HG02642 (cell line): ENCODE measurements at regions not wholly inside any gene's neighbourhood (a gene's known extent, or its start where the extent isn't known, plus 50 kb on each side); places are given as distances from the start of the nearest gene placed in this dataset.
"Not testable (repeated sequence)": the region's sequence is repeated elsewhere in the genome, so short reads cannot be mapped to it uniquely, and the experiment has no call there.

Experiments
- ATAC-seq: cut with Tn5 transposase; IDR thresholded peaks from one replicate; pipeline ENCODE4 v1.9.1; 2021; ENCODE audit warnings: mild to moderate bottlenecking; ENCODE audit not compliant: unreplicated experiment, poor library complexity

DNA sequence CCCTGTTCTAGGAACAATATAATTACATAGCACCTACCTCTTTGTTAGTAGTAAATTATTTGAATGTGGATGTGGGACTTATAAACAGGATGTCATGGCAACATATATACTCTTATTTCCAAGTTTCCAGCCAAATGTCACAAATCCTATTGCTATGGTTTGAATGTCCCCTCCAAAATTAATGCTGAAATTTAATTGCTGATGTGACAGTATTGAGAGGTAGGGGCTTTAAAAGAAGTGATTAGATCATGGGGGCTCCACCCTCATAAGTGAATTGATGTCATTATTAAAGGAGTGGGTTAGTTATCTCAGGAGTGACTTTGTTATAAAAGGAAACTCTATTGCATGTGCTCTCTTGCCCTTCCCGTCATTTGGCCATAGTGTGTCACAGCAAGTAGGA lies 164.2 kb upstream of the ATF7IP start:
- ATAC-seq: no peak

DNA sequence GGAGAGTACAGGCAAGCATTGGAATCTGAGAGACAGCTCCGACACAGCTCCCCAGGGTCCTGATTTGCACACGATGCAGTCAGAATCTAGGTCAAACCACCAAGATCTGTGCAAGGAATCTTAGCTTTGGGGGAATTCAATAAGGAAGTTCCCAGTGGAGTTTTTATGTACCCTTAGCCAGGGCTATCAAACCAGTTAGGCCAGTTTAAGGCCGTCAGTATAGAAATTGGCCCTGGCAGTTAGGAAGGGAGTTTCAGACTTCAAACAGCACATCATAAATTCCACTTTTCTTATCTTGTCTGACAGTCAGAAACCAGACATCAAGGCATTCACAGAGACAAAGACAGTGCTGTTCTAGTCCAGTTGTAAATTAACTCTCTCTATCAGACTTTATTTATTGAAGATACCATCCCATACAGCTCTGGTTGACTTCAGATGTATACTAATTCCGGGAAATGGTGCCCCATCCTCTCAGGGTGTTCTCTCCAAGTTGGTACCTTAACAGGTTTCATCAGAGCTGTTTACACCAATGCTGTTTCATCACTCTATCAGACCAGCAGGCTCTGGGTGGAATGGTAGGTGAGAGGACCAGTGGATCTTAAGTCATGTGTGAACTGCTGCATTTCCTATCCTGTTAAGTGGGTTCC lies 157.5 kb upstream of the ATF7IP start:
- no peak for ATAC-seq

DNA sequence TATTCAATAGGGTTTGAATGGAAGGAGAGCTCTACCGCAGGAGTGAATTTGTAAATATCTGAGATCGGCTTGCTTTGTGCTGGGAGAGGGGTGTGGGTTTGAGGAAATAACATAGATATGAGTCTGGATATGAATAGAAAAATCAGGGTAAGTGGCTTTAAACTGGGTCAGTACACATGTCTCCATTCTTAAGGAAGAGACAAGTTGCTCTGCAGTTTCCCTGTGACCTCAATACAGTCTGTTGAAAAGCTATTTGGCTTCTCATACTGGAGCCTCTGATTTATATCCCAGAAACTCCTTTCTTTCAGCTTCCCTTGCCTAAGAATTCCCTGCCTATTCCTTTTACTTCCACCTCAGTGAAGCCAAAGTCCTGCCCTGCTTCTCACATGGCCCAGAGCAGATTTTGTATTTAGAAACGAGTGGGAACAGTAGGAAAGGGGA lies 153.5 kb upstream of the ATF7IP start:
- no peak for ATAC-seq

DNA sequence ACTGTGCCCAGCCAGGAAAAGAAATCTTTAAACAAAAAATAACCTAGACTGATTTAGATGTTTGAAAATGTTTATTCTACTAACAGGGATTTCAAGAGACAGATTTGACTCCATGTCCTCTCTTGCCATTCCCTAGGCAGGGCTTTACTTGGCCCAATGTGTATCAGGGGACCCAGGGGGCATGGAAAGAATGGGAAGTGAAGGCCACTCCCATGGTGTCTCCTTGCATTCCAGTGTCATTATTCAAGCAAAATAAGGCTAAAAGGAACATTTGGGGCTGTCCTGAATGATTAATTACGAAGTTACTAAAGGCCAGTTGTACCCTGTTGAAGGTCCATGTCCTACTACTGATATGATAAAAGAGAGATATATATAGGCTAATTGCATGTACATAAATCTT lies 151.9 kb upstream of the ATF7IP start:
- no peak for ATAC-seq

DNA sequence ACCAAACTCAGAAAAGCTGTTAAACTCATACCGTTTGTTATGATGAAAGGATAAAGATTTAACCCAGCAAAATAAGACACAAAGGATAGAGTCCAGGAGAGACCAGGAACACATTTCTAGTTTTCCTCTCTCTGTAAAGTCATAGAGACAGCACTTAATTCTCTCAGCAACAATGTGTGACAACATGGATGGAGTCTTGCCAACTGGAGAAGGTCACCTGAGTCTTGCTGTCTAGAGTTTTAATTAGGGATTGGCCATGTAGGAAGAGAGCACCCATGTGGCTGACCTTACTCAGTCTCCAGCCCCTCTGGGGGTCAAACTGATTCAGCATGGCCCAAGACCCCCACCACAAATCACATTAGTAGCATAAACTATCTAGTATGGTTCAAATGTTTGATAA lies 151.0 kb upstream of the ATF7IP start:
- ATAC-seq: no peak

DNA sequence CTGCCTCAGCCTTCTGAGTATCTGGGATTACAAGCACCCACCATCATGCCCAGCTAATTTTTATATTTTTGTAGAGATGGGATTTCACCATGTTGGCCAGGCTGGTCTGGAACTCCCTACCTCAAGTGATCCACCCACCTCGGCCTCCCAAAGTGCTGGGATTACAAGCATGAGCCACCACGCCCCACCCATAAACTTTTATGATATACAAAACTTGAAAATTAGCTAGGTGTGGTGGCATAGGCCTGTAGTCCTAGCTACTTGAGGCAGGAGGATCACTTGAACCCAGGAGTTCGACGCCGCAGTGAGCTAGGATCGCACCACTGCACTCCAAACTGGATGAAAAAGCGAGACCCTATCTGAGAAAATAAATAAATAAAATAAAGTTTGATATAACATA lies 149.5 kb upstream of the ATF7IP start:
- not testable (repeated sequence) for ATAC-seq

DNA sequence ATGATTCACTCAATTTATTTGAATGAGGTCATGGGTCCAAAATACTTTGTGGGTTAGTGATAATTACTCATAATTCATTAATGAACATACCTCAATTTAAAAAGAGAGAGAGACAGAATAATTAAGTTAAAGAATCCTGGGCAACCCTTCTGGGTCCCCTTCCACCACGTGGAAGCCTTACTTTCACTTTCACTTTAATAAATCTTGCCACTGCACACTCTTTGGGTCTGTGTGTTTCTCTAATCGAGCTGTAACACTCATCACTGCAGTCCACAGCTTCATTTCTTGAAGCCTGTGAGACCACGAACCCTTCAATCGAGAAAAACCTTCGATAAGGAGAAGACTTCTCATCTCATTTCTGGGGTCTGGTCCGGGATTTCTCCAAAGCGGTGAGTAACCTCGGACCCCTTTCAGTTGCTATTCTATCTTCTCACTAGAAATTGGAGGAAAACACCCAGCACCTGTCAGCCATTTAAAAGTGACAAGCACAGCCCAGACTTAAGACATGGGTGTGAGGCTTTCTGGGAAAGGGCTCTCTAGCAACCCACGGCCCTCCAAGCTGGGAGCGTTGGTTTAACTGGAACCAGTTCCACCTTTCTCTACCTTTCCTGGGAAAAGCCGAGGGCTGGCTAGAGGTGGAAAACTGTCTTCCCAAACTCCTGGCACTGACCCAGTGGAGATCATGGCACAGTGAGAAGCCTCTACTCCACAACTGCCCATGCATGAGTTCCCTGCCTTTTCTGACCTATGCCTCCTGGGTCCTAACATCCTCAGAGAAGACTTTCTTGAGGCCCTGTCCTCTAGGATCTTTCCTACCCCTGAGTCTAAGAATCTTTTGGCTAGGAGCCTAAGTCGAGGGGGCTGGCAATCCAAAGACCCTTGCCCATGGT lies 148.8 kb upstream of the ATF7IP start:
- ATAC-seq: no peak

DNA sequence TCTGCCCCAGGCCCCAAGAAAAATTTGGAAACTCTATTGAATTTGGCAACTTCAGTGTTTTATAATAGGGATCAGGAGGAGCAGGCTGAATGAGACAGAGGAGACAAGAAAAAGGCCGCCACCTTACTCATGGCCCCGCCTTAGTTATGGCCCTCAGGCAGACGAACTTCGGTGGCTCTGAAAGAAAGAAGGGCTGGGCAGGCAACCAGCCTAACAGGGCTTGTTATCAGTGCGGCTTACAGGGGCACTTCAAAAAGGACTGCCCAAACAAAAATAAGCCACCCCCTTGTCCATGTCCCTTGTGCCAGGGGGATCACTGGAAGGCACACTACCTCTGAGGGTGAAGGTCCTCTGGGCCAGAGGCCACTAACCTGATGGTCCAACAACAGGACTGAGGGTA lies 146.3 kb upstream of the ATF7IP start:
- ATAC-seq: no peak

DNA sequence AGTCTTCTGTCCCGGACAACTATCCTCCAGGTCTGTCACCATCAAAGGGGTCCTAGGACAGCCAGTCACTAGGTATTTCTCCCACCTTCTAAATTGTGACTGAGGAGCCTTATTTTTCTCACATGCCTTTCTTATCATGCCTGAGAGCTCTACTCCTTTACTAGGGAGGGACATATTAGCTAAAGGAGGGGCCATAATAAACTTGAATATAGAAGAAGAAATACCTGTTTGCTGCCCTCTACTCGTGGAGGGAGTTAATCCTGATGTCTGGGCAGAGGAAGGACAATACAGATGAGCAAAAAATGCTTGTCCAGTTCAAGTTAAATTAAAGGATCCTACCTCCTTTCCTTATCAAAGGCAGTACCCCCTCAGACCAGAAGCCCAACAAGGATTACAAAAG lies 145.8 kb upstream of the ATF7IP start:
- ATAC-seq: not testable (repeated sequence)

DNA sequence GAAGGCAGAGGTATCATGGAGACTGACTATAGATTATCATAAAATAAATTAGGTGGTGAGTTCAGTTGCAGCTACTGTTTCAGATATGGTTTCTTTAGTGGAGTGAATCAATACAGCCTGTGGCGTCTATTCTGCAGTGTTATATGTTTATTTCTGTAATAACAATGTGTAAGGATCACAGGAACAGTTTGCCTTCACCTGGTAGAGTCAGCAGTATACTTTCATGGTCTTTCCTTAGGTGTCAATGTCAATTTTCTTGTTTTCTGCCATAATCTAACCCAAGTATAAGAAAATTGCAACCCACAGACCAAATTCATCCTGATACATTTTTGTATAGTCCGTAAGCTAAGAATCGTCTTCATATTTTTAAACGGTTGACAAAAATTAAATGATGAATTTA lies 140.4 kb upstream of the ATF7IP start:
- ATAC-seq: no peak

DNA sequence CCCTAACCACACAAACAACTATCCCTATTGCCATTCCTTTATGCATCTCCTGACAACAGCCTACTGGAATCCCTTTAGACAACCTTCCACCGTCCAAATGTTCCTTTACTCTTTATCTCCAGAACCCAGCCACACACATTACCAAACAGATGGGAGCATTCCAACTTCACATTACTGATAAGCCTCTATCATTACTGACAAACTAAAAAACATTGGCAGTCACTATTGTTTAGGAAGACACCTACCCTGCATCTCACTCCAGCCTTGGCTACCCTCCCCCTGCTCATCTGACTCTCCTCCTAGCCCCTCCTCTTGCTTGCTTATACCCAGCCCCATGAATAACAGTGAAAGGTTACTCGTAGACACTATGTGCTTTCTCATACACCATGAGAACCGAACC lies 130.3 kb upstream of the ATF7IP start:
- not testable (repeated sequence) for ATAC-seq

DNA sequence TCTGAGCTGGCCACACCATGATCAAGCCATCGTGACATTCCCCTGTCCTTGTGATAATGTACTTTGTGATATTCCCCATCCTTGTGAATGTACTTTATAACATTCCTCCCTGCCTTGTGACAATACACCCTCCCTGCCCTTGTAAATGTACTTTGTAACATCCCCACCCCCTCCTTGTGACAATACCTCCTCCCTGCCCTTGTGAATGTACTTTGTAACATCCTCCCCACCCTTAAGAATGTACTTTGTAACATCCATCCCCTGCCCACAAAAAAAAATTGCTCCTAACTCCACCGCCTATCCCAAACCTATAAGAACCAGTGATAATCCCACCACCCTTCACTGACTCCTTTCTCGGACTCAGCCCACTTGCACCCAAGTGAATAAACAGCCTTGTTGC lies 128.8 kb upstream of the ATF7IP start:
- ATAC-seq: not testable (repeated sequence)

DNA sequence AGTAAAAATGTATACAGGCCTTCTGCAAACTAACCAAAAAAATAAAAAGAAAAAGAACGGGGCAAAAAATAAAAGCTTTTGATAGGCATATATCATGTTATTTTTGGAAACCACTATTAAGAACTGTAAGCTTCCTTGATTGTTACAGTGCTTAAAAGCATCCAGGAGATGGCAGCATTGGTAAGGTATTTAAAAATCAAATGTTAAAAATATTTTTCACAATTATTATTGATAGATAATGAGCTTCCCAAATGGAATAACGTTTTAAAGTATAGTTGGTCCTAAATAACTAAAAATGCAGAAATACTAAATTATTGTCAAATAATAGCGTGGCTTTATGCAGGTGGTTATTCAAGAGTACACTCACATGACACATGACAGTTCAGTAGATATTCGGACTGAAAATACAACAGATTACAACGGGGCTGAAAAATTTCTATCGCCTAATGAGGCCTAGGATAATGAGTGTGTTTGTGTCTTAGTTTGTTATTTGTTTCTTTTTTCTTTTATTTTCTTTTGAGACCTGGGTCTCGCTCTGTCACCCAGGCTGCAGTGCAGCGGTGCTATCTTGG lies 127.2 kb upstream of the ATF7IP start:
- no peak for ATAC-seq

DNA sequence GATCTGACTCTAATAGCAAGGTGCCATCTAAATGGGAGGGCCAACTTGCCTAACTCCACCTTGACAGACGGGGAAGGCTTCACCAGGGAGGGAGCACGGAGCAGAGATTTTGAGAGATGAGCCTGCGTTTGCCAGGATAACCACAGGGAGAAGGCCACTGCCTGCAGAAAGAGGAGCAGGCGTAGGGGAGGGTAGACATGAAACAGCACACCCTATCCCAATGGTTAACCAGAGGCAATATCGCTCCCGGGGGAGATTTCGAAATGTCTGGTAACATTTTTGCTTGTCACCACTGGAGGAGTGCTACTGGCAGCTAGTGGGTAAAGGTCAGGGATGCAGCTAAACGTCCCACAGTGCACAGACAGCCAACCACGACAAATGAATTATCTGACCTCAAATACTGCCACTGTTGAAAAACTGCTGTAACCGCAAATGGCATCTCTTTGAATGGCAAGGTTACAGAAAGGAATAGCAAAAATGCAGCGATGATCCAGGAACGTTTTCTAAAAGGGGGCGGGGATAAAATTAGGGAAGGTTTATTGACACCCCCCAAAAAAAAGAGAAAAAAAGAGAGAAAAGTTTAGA lies 126.0 kb upstream of the ATF7IP start:
- peak; percentile 72 for ATAC-seq

DNA sequence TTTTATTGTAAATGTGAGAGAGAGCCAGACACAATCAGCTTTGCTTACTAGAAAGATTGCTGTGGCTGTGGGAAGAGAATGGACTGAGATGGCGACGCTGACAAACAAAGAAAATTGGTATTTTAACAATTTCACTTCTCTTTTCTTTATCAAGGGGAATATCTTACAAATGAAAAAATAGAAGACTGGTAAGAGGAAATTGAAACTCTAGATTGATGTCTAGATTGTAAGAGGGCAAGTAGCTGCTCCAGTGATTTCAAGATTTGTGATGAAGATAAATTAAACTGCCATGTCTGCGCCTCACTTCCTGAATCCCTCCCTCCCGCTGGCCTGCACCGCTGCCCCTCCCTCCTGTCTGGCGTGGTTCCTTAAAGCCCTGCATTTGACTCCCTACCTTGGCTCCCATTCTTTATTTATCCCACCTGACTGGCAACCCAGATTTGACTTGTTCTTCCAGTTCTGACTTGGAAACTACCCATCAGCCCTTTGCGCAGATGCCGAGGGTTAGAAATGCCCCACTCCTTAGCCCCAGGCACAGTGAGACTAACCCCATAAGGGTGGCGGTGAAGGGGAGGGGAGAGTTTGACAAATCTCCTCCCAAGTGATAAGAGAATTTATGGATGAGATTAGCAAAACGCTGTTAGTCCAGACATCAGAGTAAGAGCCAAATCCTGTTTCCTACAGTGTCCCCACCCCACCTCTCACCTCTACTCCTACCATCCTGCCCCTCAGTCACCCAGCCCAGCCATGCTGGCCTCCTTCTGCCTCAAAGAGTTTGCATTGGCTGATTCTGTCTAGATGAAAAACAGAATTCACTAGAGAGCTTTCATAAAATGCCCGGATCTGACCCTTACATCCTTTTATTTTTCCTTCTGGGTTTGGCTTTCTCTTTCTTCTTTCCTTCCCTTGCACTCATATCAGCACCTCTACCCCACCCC lies 125.3 kb upstream of the ATF7IP start:
- ATAC-seq: peak; percentile 44

DNA sequence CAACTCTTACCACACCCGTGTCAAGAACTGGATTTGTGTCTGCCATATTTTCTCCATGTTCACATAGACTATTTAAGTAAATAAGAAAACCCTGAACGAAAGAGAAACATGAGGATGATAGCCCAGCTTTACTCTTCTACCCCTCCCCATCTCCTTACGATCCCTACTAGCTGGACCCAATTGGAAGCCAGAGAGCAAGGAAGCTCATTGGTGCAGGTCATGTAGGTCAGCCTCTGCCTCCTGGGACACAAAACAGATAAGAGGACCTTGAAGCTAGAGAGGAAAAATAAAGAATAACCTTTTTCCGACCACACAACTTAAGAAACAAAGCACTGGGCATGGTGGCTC lies 124.6 kb upstream of the ATF7IP start:
- no peak for ATAC-seq

DNA sequence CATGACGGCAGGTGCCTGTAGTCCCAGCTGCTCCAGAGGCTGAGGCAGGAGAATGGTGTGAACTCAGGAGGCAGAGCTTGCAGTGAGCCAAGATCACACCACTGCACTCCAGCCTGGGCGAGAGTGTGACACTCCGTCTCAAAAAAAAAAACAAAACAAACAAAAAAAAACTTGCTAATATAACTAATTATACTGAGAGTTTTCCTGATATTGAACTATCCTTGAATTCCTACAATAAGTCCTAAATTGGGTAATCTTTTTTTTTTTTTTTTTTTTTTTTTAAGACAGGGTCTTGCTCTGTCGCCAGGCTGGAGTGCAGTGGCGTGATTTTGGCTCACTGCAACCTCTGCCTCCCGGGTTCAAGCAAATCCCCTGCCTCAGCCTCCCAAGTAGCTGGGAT lies 122.7 kb upstream of the ATF7IP start:
- ATAC-seq: not testable (repeated sequence)

DNA sequence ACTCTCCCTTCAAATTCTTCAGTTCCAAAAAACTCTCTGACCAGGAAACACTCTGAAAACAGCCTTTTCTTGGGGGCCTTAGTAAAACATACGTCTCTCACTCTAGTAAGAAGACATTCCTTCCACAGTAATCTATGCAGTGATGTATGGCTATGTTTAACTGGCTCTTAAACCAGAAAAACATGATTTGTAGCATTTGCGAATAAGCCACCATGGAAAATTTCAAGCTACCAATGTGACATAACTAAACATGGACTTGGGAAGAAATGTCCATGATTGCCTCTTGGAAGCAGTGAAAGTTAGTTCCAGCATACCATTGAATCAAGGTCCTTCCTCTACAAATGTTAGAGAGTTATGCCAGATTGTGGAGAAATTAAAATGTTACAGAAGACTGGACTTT lies 121.5 kb upstream of the ATF7IP start:
- no peak for ATAC-seq

DNA sequence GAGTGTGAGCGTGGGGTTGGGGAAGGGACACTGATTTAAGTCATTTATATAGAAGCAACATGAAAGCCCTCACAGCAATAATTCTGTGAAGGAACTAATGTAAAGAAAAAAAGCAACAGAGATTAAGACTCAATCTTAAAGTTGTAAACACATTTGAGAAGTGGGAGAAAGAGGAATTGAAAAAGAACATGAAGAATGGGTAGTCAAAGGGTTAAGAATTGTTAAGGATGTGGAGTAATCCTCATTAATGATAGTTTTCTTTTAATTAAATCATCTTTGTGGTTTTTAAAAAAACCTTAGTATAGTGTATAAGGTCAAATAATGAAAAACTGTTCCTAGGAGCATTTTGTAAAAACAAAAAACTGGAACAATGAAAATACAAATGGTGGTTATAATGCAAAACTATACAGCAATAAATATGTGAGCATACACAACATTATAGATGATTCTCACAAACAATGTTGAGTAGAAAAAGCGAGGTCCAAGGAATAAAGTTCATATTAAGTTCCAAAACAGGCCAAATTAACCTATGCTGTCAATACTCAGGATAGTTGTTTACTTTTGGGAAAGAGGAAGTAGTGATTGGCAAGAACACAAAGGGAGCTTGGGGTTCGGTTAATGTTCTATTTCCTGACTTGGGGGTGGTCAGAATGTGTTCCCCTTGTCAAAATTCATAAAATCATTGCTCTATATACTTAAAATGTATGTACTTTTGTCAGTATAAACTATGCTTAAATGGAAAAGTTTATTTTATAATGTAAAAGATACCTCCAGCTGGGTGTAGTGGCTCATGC lies 120.4 kb upstream of the ATF7IP start:
- no peak for ATAC-seq
